Neural cell (in vitro differentiated cells): ENCODE measurements at regions not wholly inside any gene's neighbourhood (a gene's known extent, or its start where the extent isn't known, plus 50 kb on each side); places are given as distances from the start of the nearest gene placed in this dataset.

Experiments used
- H2AFZ ChIP-seq: fragments of 200-600, 300-800 bp; sonication (generic), shearing (Covaris generic); 2 replicates; pipeline ENCODE4 v1.6.0; 2014; ENCODE audit warnings: low read depth, mild to moderate bottlenecking, antibody characterized with exemption, low read length, moderate library complexity
- H3F3A ChIP-seq: fragments of 200-600 bp; shearing (Covaris generic); 2 replicates; pipeline ENCODE4 v1.6.1; 2016; ENCODE audit warnings: mild to moderate bottlenecking, moderate library complexity, mixed read lengths, antibody characterized with exemption, low read length; ENCODE audit not compliant: insufficient read depth, poor library complexity, severe bottlenecking
- H3K27ac ChIP-seq: fragments of 200-600, 300-800 bp; sonication (generic), shearing (Covaris generic); 2 replicates; pipeline ENCODE4 v1.5.1; 2014; ENCODE audit warnings: mild to moderate bottlenecking, low read length, moderate library complexity
- H3K27me3 ChIP-seq: fragments of 300-800, 200-600 bp; sonication (generic), shearing (Covaris generic); 2 replicates; pipeline ENCODE4 v1.6.0; 2014; ENCODE audit warnings: mild to moderate bottlenecking, low read depth, low read length, moderate library complexity; ENCODE audit not compliant: insufficient read depth
- H3K36me3 ChIP-seq: fragments of 300-800, 200-600 bp; sonication (generic), shearing (Covaris generic); 2 replicates; pipeline ENCODE4 v1.5.1; 2014; ENCODE audit warnings: mild to moderate bottlenecking, antibody characterized with exemption, low read length, moderate library complexity; ENCODE audit not compliant: insufficient read depth
- H3K4me2 ChIP-seq: fragments of 300-800, 200-600 bp; sonication (generic), shearing (Covaris generic); 2 replicates; pipeline ENCODE4 v1.6.0; 2014; ENCODE audit warnings: mild to moderate bottlenecking, low read length
- H3K4me3 ChIP-seq: fragments of 300-800, 200-600 bp; sonication (generic), shearing (Covaris generic); 2 replicates; pipeline ENCODE4 v1.5.1; 2014; ENCODE audit warnings: mild to moderate bottlenecking, low read length, moderate library complexity
- H3K79me2 ChIP-seq: fragments of 200-600 bp; shearing (Covaris generic); replicated peaks from 2 replicates; pipeline ENCODE4 v1.6.0; 2014; ENCODE audit warnings: mild to moderate bottlenecking, low read length, moderate library complexity; ENCODE audit not compliant: insufficient read depth
- H3K9ac ChIP-seq: fragments of 300-800, 200-600 bp; sonication (generic), shearing (Covaris generic); 2 replicates; pipeline ENCODE4 v1.6.1; 2016; ENCODE audit warnings: mild to moderate bottlenecking, low read length, mixed read lengths
- H3K9me2 ChIP-seq: fragments of 200-600 bp; shearing (Covaris generic); 2 replicates; pipeline ENCODE4 v1.6.1; 2016; ENCODE audit warnings: mild to moderate bottlenecking, low read length, mixed read lengths; ENCODE audit not compliant: insufficient read depth
- H3K9me3 ChIP-seq: fragments of 200-600, 300-800 bp; sonication (generic), shearing (Covaris generic); 2 replicates; pipeline ENCODE4 v1.6.1; 2016; ENCODE audit warnings: mild to moderate bottlenecking, mixed run types, low read length, moderate library complexity, mixed read lengths
- H4K20me1 ChIP-seq: fragments of 200-600 bp; shearing (Covaris generic); 2 replicates; pipeline ENCODE4 v1.6.1; 2016; ENCODE audit warnings: mild to moderate bottlenecking, mixed run types; ENCODE audit not compliant: insufficient read depth
- EP300 ChIP-seq: fragments of 450-650 bp; conservative IDR thresholded peaks from 2 replicates; pipeline ENCODE4 v1.6.1; 2014; ENCODE audit warnings: antibody characterized with exemption, mild to moderate bottlenecking, moderate library complexity; ENCODE audit not compliant: poor library complexity, severe bottlenecking
- EZH2 ChIP-seq: fragments of 200-600, 300-800 bp; shearing (Covaris generic), sonication (generic); IDR thresholded peaks from 2 replicates; pipeline ENCODE4 v1.6.1; 2014; ENCODE audit warnings: antibody characterized with exemption, low read length, borderline replicate concordance, mild to moderate bottlenecking; ENCODE audit not compliant: insufficient read depth, poor library complexity, severe bottlenecking
- MXI1 ChIP-seq: fragments of 450-650 bp; conservative IDR thresholded peaks from 2 replicates; pipeline ENCODE4 v1.6.1; 2014; ENCODE audit warnings: antibody characterized with exemption, mild to moderate bottlenecking; ENCODE audit not compliant: poor library complexity, severe bottlenecking
- POLR2AphosphoS5 ChIP-seq: IDR thresholded peaks from 2 replicates; pipeline ENCODE4 v1.6.1; 2012
- RAD21 ChIP-seq: fragments of 450-650 bp; conservative IDR thresholded peaks from 2 replicates; pipeline ENCODE4 v1.6.1; 2014; ENCODE audit warnings: antibody characterized with exemption, mild to moderate bottlenecking, moderate library complexity
- SMC3 ChIP-seq: fragments of 450-650 bp; conservative IDR thresholded peaks from 2 replicates; pipeline ENCODE4 v1.6.1; 2014; ENCODE audit warnings: antibody characterized with exemption, mild to moderate bottlenecking, moderate library complexity; ENCODE audit not compliant: poor library complexity
- TAF1 ChIP-seq: IDR thresholded peaks from 2 replicates; pipeline ENCODE4 v1.6.1; 2012; ENCODE audit warnings: low read depth
- TF ChIP-seq, protein P1 (sequence below): fragments of 450-650 bp; IDR thresholded peaks from 2 replicates; pipeline ENCODE4 v1.5.1; 2014; ENCODE audit warnings: antibody characterized with exemption, mild to moderate bottlenecking, moderate library complexity; ENCODE audit not compliant: poor library complexity, severe bottlenecking
- TF ChIP-seq, protein P2 (sequence below): IDR thresholded peaks from 2 replicates; pipeline ENCODE4 v1.6.1; 2012; ENCODE audit warnings: borderline replicate concordance

DNA sequence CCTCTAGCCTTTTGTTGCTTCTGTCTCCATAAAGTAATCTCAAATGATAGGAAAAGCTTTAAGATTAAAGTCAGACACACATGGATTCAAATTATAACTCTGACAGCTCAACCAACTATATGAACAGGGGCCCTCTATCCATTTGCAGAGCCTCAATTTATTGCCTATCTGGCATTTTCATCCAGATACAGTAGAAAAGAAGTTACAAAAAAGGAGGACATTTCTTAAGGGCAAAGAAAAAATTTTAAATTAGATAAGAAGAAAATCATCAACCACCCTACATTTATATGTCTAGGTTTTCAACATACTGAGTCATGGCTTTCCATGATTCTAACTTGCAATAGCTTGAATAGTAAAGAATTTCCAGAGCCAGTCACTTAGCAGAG, 567.2 kb downstream of the CAAP1 start:
- Histone ChIP-seq H3K4me3 (no peak overlapping the region), H3K4me2 (no peak overlapping the region), H3K36me3 (no peaks in the 10 kb centered on the region), H3K9me3 (no peaks in the 10 kb centered on the region), H4K20me1 (no peaks in the 10 kb centered on the region), H3K9me2 (no peaks in the 10 kb centered on the region), H3K79me2 (no peaks in the 10 kb centered on the region), H2AFZ (no peak overlapping the region), H3K27me3 (no peaks in the 10 kb centered on the region), H3F3A (no peaks in the 10 kb centered on the region), H3K27ac (no peak overlapping the region), H3K9ac (no peak overlapping the region)
- TF ChIP-seq MXI1 = no peak
- no peak for TF ChIP-seq EP300
- no peak for TF ChIP-seq EZH2
- TF ChIP-seq, protein P1, sequence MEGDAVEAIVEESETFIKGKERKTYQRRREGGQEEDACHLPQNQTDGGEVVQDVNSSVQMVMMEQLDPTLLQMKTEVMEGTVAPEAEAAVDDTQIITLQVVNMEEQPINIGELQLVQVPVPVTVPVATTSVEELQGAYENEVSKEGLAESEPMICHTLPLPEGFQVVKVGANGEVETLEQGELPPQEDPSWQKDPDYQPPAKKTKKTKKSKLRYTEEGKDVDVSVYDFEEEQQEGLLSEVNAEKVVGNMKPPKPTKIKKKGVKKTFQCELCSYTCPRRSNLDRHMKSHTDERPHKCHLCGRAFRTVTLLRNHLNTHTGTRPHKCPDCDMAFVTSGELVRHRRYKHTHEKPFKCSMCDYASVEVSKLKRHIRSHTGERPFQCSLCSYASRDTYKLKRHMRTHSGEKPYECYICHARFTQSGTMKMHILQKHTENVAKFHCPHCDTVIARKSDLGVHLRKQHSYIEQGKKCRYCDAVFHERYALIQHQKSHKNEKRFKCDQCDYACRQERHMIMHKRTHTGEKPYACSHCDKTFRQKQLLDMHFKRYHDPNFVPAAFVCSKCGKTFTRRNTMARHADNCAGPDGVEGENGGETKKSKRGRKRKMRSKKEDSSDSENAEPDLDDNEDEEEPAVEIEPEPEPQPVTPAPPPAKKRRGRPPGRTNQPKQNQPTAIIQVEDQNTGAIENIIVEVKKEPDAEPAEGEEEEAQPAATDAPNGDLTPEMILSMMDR = no peak
- TF ChIP-seq, protein P2, sequence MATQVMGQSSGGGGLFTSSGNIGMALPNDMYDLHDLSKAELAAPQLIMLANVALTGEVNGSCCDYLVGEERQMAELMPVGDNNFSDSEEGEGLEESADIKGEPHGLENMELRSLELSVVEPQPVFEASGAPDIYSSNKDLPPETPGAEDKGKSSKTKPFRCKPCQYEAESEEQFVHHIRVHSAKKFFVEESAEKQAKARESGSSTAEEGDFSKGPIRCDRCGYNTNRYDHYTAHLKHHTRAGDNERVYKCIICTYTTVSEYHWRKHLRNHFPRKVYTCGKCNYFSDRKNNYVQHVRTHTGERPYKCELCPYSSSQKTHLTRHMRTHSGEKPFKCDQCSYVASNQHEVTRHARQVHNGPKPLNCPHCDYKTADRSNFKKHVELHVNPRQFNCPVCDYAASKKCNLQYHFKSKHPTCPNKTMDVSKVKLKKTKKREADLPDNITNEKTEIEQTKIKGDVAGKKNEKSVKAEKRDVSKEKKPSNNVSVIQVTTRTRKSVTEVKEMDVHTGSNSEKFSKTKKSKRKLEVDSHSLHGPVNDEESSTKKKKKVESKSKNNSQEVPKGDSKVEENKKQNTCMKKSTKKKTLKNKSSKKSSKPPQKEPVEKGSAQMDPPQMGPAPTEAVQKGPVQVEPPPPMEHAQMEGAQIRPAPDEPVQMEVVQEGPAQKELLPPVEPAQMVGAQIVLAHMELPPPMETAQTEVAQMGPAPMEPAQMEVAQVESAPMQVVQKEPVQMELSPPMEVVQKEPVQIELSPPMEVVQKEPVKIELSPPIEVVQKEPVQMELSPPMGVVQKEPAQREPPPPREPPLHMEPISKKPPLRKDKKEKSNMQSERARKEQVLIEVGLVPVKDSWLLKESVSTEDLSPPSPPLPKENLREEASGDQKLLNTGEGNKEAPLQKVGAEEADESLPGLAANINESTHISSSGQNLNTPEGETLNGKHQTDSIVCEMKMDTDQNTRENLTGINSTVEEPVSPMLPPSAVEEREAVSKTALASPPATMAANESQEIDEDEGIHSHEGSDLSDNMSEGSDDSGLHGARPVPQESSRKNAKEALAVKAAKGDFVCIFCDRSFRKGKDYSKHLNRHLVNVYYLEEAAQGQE = no peak

DNA sequence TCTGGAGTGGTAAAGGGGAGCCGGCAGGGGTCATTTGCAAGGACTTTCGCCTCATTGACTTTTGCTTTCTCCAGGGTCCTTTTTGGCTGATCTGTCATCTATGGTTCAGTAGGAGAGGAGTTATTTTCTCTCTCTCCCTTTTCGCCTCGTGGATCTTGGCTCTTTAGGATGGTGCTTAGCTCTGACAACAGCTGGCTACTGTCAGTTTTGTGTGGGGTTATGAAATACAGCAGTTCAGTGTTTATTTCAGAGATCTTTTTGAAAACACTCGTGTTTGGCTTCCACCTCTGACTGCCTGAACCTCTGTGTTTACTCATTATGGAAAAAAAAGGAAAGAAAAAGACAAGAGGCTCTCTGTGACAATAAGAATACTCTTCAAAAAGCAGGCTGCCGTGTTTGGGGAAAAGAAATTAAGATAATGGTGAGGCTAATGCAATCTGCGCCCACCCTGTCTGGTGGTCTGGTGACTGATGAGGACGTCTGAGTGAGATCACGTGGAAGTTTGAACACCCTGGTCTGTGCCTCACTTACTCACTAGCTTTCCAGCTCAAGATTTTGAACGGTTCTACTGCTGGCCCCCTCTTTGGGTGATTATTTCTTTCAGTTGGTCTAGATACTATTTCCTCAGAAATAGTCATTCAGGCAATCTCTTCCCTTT, 567.7 kb downstream of the CAAP1 start:
- TF ChIP-seq, protein P2 = no peak
- TF ChIP-seq SMC3 (no peak), POLR2AphosphoS5 (no peak), MXI1 (no peak), EZH2 (no peak), RAD21 (no peak), TAF1 (no peak)
- TF ChIP-seq, protein P1 = no peak
- no peaks in the 10 kb centered on the region for H3F3A ChIP-seq
- no peaks in the 10 kb centered on the region for H3K9me3 ChIP-seq
- H4K20me1 ChIP-seq = no peaks in the 10 kb centered on the region
- H3K4me3 ChIP-seq = no peak overlapping the region
- no peak overlapping the region for H3K4me2 ChIP-seq
- H3K9ac ChIP-seq = no peak overlapping the region
- H3K9me2 ChIP-seq = no peaks in the 10 kb centered on the region
- no peaks in the 10 kb centered on the region for H3K36me3 ChIP-seq
- H3K27ac ChIP-seq = no peak overlapping the region
- H3K27me3 ChIP-seq = no peaks in the 10 kb centered on the region
- no peaks in the 10 kb centered on the region for H3K79me2 ChIP-seq
- H2AFZ ChIP-seq = no peak overlapping the region
